Adipocyte (in vitro differentiated cells): ENCODE measurements at regions not wholly inside any gene's neighbourhood (a gene's known extent, or its start where the extent isn't known, plus 50 kb on each side); places are given as distances from the start of the nearest gene placed in this dataset.

Experiments
- DNase-seq: peaks from one replicate; pipeline ENCODE4 v3.0.0-alpha.2; 2015; ENCODE audit warnings: low read depth
- H3K27me3 ChIP-seq: replicated peaks from 2 replicates; pipeline ENCODE4 v1.7.0; 2013; ENCODE audit warnings: mild to moderate bottlenecking, low read length, moderate library complexity; ENCODE audit not compliant: control insufficient read depth, insufficient read depth
- H3K36me3 ChIP-seq: 2 replicates; pipeline ENCODE4 v1.7.0; 2013; ENCODE audit warnings: low read length, mild to moderate bottlenecking, moderate library complexity; ENCODE audit not compliant: control insufficient read depth, insufficient read depth, severe bottlenecking
- H3K4me1 ChIP-seq: 2 replicates; pipeline ENCODE4 v1.7.0; 2013; ENCODE audit warnings: mild to moderate bottlenecking, low read length, moderate library complexity; ENCODE audit not compliant: control insufficient read depth, insufficient read depth
- H3K4me3 ChIP-seq: 2 replicates; pipeline ENCODE4 v1.7.0; 2013; ENCODE audit warnings: mild to moderate bottlenecking, low read length, moderate library complexity
- H3K9ac ChIP-seq: 2 replicates; pipeline ENCODE4 v1.7.0; 2013; ENCODE audit warnings: mild to moderate bottlenecking, low read length, moderate library complexity
- H3K9me3 ChIP-seq: 2 replicates; pipeline ENCODE4 v1.7.0; 2013; ENCODE audit warnings: mild to moderate bottlenecking, low read length, moderate library complexity; ENCODE audit not compliant: control insufficient read depth

GRCh38 chr2:196566961-196567666 lies 72.4 kb upstream of the CCDC150 start:
- peaks cover 8% of the 10 kb centered on the region for H3K4me1 ChIP-seq
- H3K4me3 ChIP-seq, result no peak overlapping the region
- no peaks in the 10 kb centered on the region for H3K27me3 ChIP-seq
- no peaks in the 10 kb centered on the region for H3K9me3 ChIP-seq
- H3K36me3 ChIP-seq, result no peaks in the 10 kb centered on the region
- H3K9ac ChIP-seq, result no peak overlapping the region
- peak; percentile 17 for DNase-seq

GRCh38 chr2:196568506-196568905 lies 71.0 kb upstream of the CCDC150 start:
- Histone ChIP-seq H3K4me3 (no peak overlapping the region), H3K9me3 (no peaks in the 10 kb centered on the region), H3K27me3 (no peaks in the 10 kb centered on the region), H3K36me3 (no peaks in the 10 kb centered on the region), H3K9ac (no peak overlapping the region), H3K4me1 (peaks cover 8% of the 10 kb centered on the region)
- DNase-seq, result no peak

GRCh38 chr2:196584903-196585302 lies 54.6 kb upstream of the CCDC150 start:
- no peaks in the 10 kb centered on the region for H3K27me3 ChIP-seq
- peaks cover 3% of the 10 kb centered on the region for H3K4me1 ChIP-seq
- H3K9me3 ChIP-seq, result no peaks in the 10 kb centered on the region
- no peak overlapping the region for H3K9ac ChIP-seq
- H3K4me3 ChIP-seq, result no peak overlapping the region
- DNase-seq, result no peak
- H3K36me3 ChIP-seq, result no peaks in the 10 kb centered on the region

- Histone ChIP-seq H3K36me3 (no peaks in the 10 kb centered on the region), H3K4me3 (peak overlapping the region; percentile 36), H3K9me3 (no peaks in the 10 kb centered on the region), H3K4me1 (peaks cover 3% of the 10 kb centered on the region), H3K27me3 (no peaks in the 10 kb centered on the region), H3K9ac (no peak overlapping the region)
- peak; percentile 91 for DNase-seq
Observed at GRCh38 chr2:196586511-196586991, 53.0 kb upstream of the CCDC150 start.

- H3K36me3 ChIP-seq, result no peaks in the 10 kb centered on the region
- H3K27me3 ChIP-seq, result no peaks in the 10 kb centered on the region
- H3K9ac ChIP-seq, result no peak overlapping the region
- no peak for DNase-seq
- H3K9me3 ChIP-seq, result no peaks in the 10 kb centered on the region
- H3K4me3 ChIP-seq, result peak overlapping the region; percentile 36
- peaks cover 3% of the 10 kb centered on the region for H3K4me1 ChIP-seq
Observed at GRCh38 chr2:196587056-196587455, 52.5 kb upstream of the CCDC150 start.

GRCh38 chr2:196587739-196588138 lies 51.8 kb upstream of the CCDC150 start:
- Histone ChIP-seq H3K4me1 (peaks cover 3% of the 10 kb centered on the region), H3K27me3 (no peaks in the 10 kb centered on the region)
- DNase-seq, result no peak

GRCh38 chr2:196589419-196589818 lies 50.1 kb upstream of the CCDC150 start:
- no peak for DNase-seq
- H3K4me1 ChIP-seq, result peaks cover 6% of the 10 kb centered on the region
- H3K9me3 ChIP-seq, result no peaks in the 10 kb centered on the region
- H3K9ac ChIP-seq, result no peak overlapping the region
- H3K27me3 ChIP-seq, result peaks cover 2% of the 10 kb centered on the region
- no peak overlapping the region for H3K4me3 ChIP-seq
- H3K36me3 ChIP-seq, result no peaks in the 10 kb centered on the region

More at GRCh38 chr2:196587739-196588138, 51.8 kb upstream of the CCDC150 start:
- Histone ChIP-seq H3K4me3 (no peak overlapping the region), H3K36me3 (no peaks in the 10 kb centered on the region), H3K9ac (no peak overlapping the region), H3K9me3 (no peaks in the 10 kb centered on the region)
